GM23248 (cell line): ENCODE measurements at regions not wholly inside any gene's neighbourhood (a gene's known extent, or its start where the extent isn't known, plus 50 kb on each side); places are given as distances from the start of the nearest gene placed in this dataset.

Source experiments
- DNase-seq: peaks from one replicate; pipeline ENCODE4 v3.0.0-alpha.2; 2015
- H2AFZ ChIP-seq: fragments of 200-600 bp; sonication (generic); 2 replicates; pipeline ENCODE4 v1.6.1; 2016; ENCODE audit warnings: antibody characterized with exemption
- H3F3A ChIP-seq: fragments of 200-600 bp; sonication (generic); 2 replicates; pipeline ENCODE4 v1.6.1; 2016; ENCODE audit warnings: mild to moderate bottlenecking, antibody characterized with exemption, mixed run types; ENCODE audit not compliant: insufficient read depth
- H3K27ac ChIP-seq: fragments of 200-600 bp; sonication (generic); 2 replicates; pipeline ENCODE4 v1.5.1; 2016; ENCODE audit warnings: mild to moderate bottlenecking
- H3K27me3 ChIP-seq: fragments of 200-600 bp; sonication (generic); replicated peaks from 2 replicates; pipeline ENCODE4 v1.6.1; 2016; ENCODE audit warnings: mild to moderate bottlenecking; ENCODE audit not compliant: insufficient read depth
- H3K36me3 ChIP-seq: fragments of 200-600 bp; sonication (generic); 2 replicates; pipeline ENCODE4 v1.6.1; 2016; ENCODE audit warnings: low read depth, mild to moderate bottlenecking
- H3K4me1 ChIP-seq: fragments of 200-600 bp; sonication (generic); 2 replicates; pipeline ENCODE4 v1.6.1; 2016; ENCODE audit warnings: mild to moderate bottlenecking; ENCODE audit not compliant: insufficient read depth
- H3K4me2 ChIP-seq: fragments of 200-600 bp; sonication (generic); one replicate; pipeline ENCODE4 v1.6.1; 2016; ENCODE audit warnings: mild to moderate bottlenecking; ENCODE audit not compliant: unreplicated experiment
- H3K4me3 ChIP-seq: fragments of 200-600 bp; sonication (generic); 2 replicates; pipeline ENCODE4 v1.5.1; 2016; ENCODE audit warnings: mild to moderate bottlenecking
- H3K79me2 ChIP-seq: fragments of 200-600 bp; sonication (generic); 2 replicates; pipeline ENCODE4 v1.6.1; 2016; ENCODE audit warnings: mild to moderate bottlenecking; ENCODE audit not compliant: insufficient read depth
- H3K9ac ChIP-seq: fragments of 200-600 bp; sonication (generic); 2 replicates; pipeline ENCODE4 v1.6.1; 2016; ENCODE audit warnings: mild to moderate bottlenecking
- H3K9me2 ChIP-seq: fragments of 200-600 bp; sonication (generic); 2 replicates; pipeline ENCODE4 v1.6.1; 2016; ENCODE audit warnings: mixed run types, mild to moderate bottlenecking, moderate library complexity; ENCODE audit not compliant: insufficient read depth
- H3K9me3 ChIP-seq: fragments of 200-600 bp; sonication (generic); one replicate; pipeline ENCODE4 v1.6.1; 2017; ENCODE audit warnings: low read depth
- H4K20me1 ChIP-seq: fragments of 200-600 bp; sonication (generic); 2 replicates; pipeline ENCODE4 v1.6.0; 2016; ENCODE audit not compliant: insufficient read depth
- EZH2 ChIP-seq: fragments of 200-600 bp; sonication (generic); IDR thresholded peaks from 2 replicates; pipeline ENCODE4 v1.6.1; 2018; ENCODE audit warnings: antibody characterized with exemption, mild to moderate bottlenecking; ENCODE audit not compliant: insufficient read depth, poor library complexity, severe bottlenecking
- EZH2phosphoT487 ChIP-seq: fragments of 200-600 bp; sonication (generic); IDR thresholded peaks from 2 replicates; pipeline ENCODE4 v1.6.1; 2018; ENCODE audit warnings: antibody characterized with exemption, moderate library complexity, mild to moderate bottlenecking, low read depth; ENCODE audit not compliant: insufficient read depth
- WGBS, 2 experiments: methylation state at CpG; one replicate each; pipeline ENCODE4 v1.1.6; 2015 to 2017; ENCODE audit warnings: low lambda C conversion rate in 2 of 2, low coverage in 1 of 2; ENCODE audit errors: missing lambda C conversion rate in 2 of 2; 5-methylcytosine and 5-hydroxymethylcytosine counted together
- in situ Hi-C: fragments of 300-500 bp; cut with MboI; formaldehyde crosslinking; loops from 2 replicates; pipeline ENCODE4 v1.15.0; 2020

DNA sequence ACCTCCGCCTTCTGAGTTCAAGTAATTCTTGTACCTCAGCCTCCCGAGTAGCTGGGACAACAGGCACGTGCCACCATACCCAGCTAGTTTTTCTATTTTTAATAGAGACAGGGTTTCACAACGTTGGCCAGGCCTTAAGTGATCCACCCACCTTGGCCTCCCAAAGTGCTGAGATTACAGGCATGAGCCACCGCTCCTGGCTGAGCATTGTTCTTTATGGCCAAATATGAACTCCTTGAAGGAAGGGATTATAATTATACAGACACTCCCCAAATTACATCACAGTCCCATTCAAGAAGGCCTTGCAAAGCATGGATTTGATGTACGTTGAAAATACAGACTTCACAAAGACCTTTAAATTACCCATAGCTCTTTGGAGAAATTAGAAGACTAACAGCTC, 381.7 kb downstream of the TXNL1 start:
- Histone ChIP-seq H4K20me1 (no peaks in the 10 kb centered on the region), H3K4me2 (peak overlapping the region; percentile 50), H3K9ac (no peak overlapping the region), H3K27me3 (no peaks in the 10 kb centered on the region), H3K4me1 (peaks cover 8% of the 10 kb centered on the region; the same call in 1 of the 2 replicates), H3F3A (peaks cover 4% of the 10 kb centered on the region; the same call in 1 of the 2 replicates), H3K36me3 (no peaks in the 10 kb centered on the region), H3K27ac (no peak overlapping the region), H3K9me3 (no peaks in the 10 kb centered on the region), H3K9me2 (no peaks in the 10 kb centered on the region), H2AFZ (0 out of 2 replicates have a peak overlapping the region, but pooled peaks have one; percentile 6), H3K79me2 (no peaks in the 10 kb centered on the region), H3K4me3 (no peak overlapping the region)
- no peak for DNase-seq
- in situ Hi-C loops = no loop called here
- WGBS, 2 experiments = 62 to 66% methylated on average over 6 of the region's 6 CpGs
- TF ChIP-seq EZH2phosphoT487 (no peak), EZH2 (no peak)

DNA sequence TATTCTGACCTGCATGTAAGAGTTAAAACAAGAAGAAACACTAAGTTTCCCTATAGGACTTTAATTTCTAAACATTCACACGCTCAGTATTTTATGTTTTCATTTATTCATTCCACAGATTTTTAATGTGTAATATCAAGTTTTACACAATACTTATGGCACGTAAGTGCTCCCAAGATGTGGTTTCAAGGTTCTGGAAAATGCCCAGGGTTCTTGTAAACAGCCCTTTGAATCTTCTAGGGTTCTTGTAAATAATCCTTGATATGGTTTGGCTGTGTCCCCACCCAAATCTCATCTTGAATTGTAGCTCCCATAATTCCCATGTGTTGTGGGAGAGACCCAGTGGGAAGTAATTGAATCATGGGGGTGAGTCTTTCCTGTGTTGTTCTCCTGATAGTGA, 383.0 kb downstream of the TXNL1 start:
- H3K4me3 ChIP-seq = no peak overlapping the region
- H3K9ac ChIP-seq = no peak overlapping the region
- no peaks in the 10 kb centered on the region for H3K27me3 ChIP-seq
- no peak overlapping the region for H2AFZ ChIP-seq
- no peaks in the 10 kb centered on the region for H3K79me2 ChIP-seq
- no peaks in the 10 kb centered on the region for H3K9me2 ChIP-seq
- no peaks in the 10 kb centered on the region for H3K36me3 ChIP-seq
- H3K4me1 ChIP-seq = peaks cover 8% of the 10 kb centered on the region; the same call in 1 of the 2 replicates
- H4K20me1 ChIP-seq = no peaks in the 10 kb centered on the region
- peaks cover 4% of the 10 kb centered on the region; the same call in 1 of the 2 replicates for H3F3A ChIP-seq
- no peaks in the 10 kb centered on the region for H3K9me3 ChIP-seq
- no peak overlapping the region for H3K27ac ChIP-seq
- 94% methylated on average over 2 of the region's 2 CpGs for WGBS, 2 experiments
- TF ChIP-seq EZH2phosphoT487 (no peak), EZH2 (no peak)
- H3K4me2 ChIP-seq = no peak overlapping the region
- DNase-seq = no peak
- in situ Hi-C loops = no loop called here

DNA sequence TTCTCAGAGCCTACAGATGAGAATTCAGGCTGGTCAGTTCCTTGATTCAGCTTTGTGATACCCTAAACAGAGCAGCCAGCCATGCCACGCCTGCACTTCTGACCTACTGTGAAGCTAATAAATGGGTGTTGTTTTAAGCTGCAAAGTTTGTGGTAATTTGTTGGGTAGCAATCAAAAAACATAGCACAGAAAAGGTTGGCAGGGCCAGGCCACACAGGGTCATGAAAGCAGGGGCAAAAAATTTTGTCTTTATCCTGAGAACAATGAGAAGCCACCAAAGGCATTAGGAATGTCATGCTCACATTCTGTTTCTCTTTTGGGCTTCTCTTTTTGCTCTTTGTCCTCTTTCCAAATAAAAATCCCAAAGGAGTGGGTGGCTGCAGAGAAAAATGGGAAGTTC, 385.9 kb downstream of the TXNL1 start:
- H3K4me2 ChIP-seq = no peak overlapping the region
- in situ Hi-C loops = no loop called here
- no peak for DNase-seq
- H2AFZ ChIP-seq = no peak overlapping the region
- no peak overlapping the region for H3K9ac ChIP-seq
- H3K9me2 ChIP-seq = no peaks in the 10 kb centered on the region
- H3K27me3 ChIP-seq = no peaks in the 10 kb centered on the region
- peaks cover 4% of the 10 kb centered on the region; the same call in 1 of the 2 replicates for H3F3A ChIP-seq
- TF ChIP-seq EZH2 (no peak), EZH2phosphoT487 (no peak)
- 97 to 100% methylated on average over 1 of the region's 1 CpG for WGBS, 2 experiments
- H3K4me1 ChIP-seq = peaks cover 8% of the 10 kb centered on the region; the same call in 1 of the 2 replicates
- no peaks in the 10 kb centered on the region for H3K79me2 ChIP-seq
- no peaks in the 10 kb centered on the region for H3K36me3 ChIP-seq
- H4K20me1 ChIP-seq = no peaks in the 10 kb centered on the region
- H3K4me3 ChIP-seq = no peak overlapping the region
- H3K9me3 ChIP-seq = no peaks in the 10 kb centered on the region
- H3K27ac ChIP-seq = no peak overlapping the region

DNA sequence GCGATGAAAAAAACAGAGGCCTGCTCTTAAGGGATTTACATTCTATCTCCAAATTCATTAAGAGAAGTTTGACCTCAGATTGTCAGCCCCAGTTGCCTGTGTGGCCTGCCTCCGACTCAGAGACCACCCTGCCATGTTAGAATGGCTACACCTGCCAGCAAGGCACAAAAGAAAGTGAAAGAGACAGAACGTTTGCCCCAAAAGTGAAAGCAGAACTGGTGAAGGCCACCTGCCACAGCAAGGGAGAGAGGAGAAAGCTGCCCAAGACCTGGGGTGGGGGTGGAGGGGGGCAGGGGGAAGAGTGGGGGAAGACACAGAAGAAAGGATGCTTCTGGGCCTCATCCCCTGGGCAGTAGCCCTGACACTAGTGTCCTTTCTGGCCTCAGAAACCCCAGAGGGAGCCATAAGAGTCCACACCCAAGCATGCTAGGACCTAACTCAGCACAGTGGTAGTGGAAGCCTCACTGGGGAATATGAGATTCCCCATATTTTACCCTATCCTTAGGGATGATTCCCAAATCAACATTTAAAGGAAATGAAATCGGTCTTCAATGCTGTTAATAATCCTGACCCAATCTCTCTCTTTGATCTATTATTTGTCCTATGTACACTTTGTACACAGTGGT, 389.7 kb downstream of the TXNL1 start:
- no peak for DNase-seq
- Histone ChIP-seq H3K4me3 (no peak overlapping the region), H2AFZ (no peak overlapping the region), H3K4me2 (no peak overlapping the region), H3K4me1 (peaks cover 13% of the 10 kb centered on the region), H3F3A (0 out of 2 replicates have a peak, but pooled peaks cover 12% of the 10 kb centered on the region), H3K27ac (no peak overlapping the region), H3K79me2 (no peaks in the 10 kb centered on the region), H4K20me1 (no peaks in the 10 kb centered on the region), H3K27me3 (no peaks in the 10 kb centered on the region), H3K9me3 (no peaks in the 10 kb centered on the region), H3K36me3 (no peaks in the 10 kb centered on the region), H3K9ac (no peak overlapping the region), H3K9me2 (no peaks in the 10 kb centered on the region)
- in situ Hi-C loops = no loop called here
- WGBS, 2 experiments = 64 to 68% methylated on average over 4 of the region's 4 CpGs
- no peak for TF ChIP-seq EZH2phosphoT487
- TF ChIP-seq EZH2 = no peak
